ENCODE measurements at regions not wholly inside any gene's neighbourhood (a gene's known extent, or its start where the extent isn't known, plus 50 kb on each side); places are given as distances from the start of the nearest gene placed in this dataset.

- no peak overlapping the region for H3K9ac ChIP-seq (ENCODE audit: insufficient read length, low read depth)
- H3K27me3 ChIP-seq (ENCODE audit: insufficient read depth, insufficient read length) = no peaks in the 10 kb centered on the region
- no peaks in the 10 kb centered on the region for H3K9me3 ChIP-seq (ENCODE audit: insufficient read depth, low read length)
- H3K4me1 ChIP-seq (ENCODE audit: insufficient read depth, insufficient read length) = peaks cover 2% of the 10 kb centered on the region
- DNase-seq (ENCODE audit: low read depth, low spot score) = no peak
- no peak for TF ChIP-seq ZNF274 (IDR thresholded peaks at IDR 0.05; ENCODE audit: low read depth, low read length)
- no peak for TF ChIP-seq SUZ12 (IDR thresholded peaks at IDR 0.05; ENCODE audit: extremely low read depth, insufficient read depth, insufficient read length)
- TF ChIP-seq YY1 (IDR thresholded peaks at IDR 0.05; ENCODE audit: insufficient read depth, insufficient read length) = no peak
- H3K36me3 ChIP-seq (ENCODE audit: insufficient read depth, insufficient read length, low read length) = no peaks in the 10 kb centered on the region
- H3K4me3 ChIP-seq (ENCODE audit: insufficient read length, low read depth) = no peak overlapping the region
These were observed 973.7 kb downstream of the NSUN3 start for GRCh38 chr3:95036526-95037021.

DNA sequence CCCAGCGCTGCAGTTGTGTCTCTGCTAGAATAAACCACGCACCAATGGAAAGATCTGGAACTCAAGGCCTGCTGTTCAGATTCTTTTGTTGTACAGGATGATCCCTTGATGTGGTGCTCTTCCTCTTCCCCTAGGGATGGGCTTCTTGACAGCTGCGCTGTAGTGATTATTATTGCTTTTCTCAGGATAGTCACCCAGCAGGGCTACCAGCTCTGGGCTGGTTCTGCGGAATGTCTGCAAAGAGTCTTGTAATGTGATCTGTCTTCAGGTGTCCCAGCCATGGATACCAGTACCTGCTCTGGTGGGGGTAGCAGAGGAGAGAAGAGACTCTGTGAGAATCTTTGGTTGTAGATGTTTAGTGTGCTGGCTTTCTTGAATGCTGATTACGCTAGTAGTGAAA lies 974.2 kb downstream of the NSUN3 start:
- Histone ChIP-seq H3K4me1 (ENCODE audit: insufficient read depth, insufficient read length) (peaks cover 2% of the 10 kb centered on the region), H3K9ac (ENCODE audit: insufficient read length, low read depth) (no peak overlapping the region), H3K27me3 (ENCODE audit: insufficient read depth, insufficient read length) (no peaks in the 10 kb centered on the region), H3K36me3 (ENCODE audit: insufficient read depth, insufficient read length, low read length) (no peaks in the 10 kb centered on the region), H3K4me3 (ENCODE audit: insufficient read length, low read depth) (no peak overlapping the region), H3K9me3 (ENCODE audit: insufficient read depth, low read length) (no peaks in the 10 kb centered on the region)
- no peak for DNase-seq (ENCODE audit: low read depth, low spot score)
- TF ChIP-seq YY1 (IDR thresholded peaks at IDR 0.05; ENCODE audit: insufficient read depth, insufficient read length) = no peak
- no peak for TF ChIP-seq SUZ12 (IDR thresholded peaks at IDR 0.05; ENCODE audit: extremely low read depth, insufficient read depth, insufficient read length)
- TF ChIP-seq ZNF274 (IDR thresholded peaks at IDR 0.05; ENCODE audit: low read depth, low read length) = no peak

GRCh38 chr3:95037927-95038326 lies 975.1 kb downstream of the NSUN3 start:
- H3K4me1 ChIP-seq (ENCODE audit: insufficient read depth, insufficient read length) = peaks cover 2% of the 10 kb centered on the region
- no peak for TF ChIP-seq SUZ12 (IDR thresholded peaks at IDR 0.05; ENCODE audit: extremely low read depth, insufficient read depth, insufficient read length)
- no peak for TF ChIP-seq ZNF274 (IDR thresholded peaks at IDR 0.05; ENCODE audit: low read depth, low read length)
- no peak for TF ChIP-seq YY1 (IDR thresholded peaks at IDR 0.05; ENCODE audit: insufficient read depth, insufficient read length)
- no peaks in the 10 kb centered on the region for H3K27me3 ChIP-seq (ENCODE audit: insufficient read depth, insufficient read length)
- no peak for DNase-seq (ENCODE audit: low read depth, low spot score)
- H3K36me3 ChIP-seq (ENCODE audit: insufficient read depth, insufficient read length, low read length) = no peaks in the 10 kb centered on the region
- H3K9ac ChIP-seq (ENCODE audit: insufficient read length, low read depth) = no peak overlapping the region
- H3K4me3 ChIP-seq (ENCODE audit: insufficient read length, low read depth) = no peak overlapping the region
- H3K9me3 ChIP-seq (ENCODE audit: insufficient read depth, low read length) = no peaks in the 10 kb centered on the region

GRCh38 chr3:95044101-95044500 lies 981.2 kb downstream of the NSUN3 start:
- H3K4me3 ChIP-seq (ENCODE audit: insufficient read length, low read depth) = no peak overlapping the region
- no peaks in the 10 kb centered on the region for H3K27me3 ChIP-seq (ENCODE audit: insufficient read depth, insufficient read length)
- H3K9me3 ChIP-seq (ENCODE audit: insufficient read depth, low read length) = no peaks in the 10 kb centered on the region
- no peak for DNase-seq (ENCODE audit: low read depth, low spot score)
- no peak overlapping the region for H3K9ac ChIP-seq (ENCODE audit: insufficient read length, low read depth)
- no peaks in the 10 kb centered on the region for H3K4me1 ChIP-seq (ENCODE audit: insufficient read depth, insufficient read length)
- no peaks in the 10 kb centered on the region for H3K36me3 ChIP-seq (ENCODE audit: insufficient read depth, insufficient read length, low read length)
- TF ChIP-seq SUZ12 (IDR thresholded peaks at IDR 0.05; ENCODE audit: extremely low read depth, insufficient read depth, insufficient read length) (no peak), YY1 (IDR thresholded peaks at IDR 0.05; ENCODE audit: insufficient read depth, insufficient read length) (no peak), ZNF274 (IDR thresholded peaks at IDR 0.05; ENCODE audit: low read depth, low read length) (no peak)

DNA sequence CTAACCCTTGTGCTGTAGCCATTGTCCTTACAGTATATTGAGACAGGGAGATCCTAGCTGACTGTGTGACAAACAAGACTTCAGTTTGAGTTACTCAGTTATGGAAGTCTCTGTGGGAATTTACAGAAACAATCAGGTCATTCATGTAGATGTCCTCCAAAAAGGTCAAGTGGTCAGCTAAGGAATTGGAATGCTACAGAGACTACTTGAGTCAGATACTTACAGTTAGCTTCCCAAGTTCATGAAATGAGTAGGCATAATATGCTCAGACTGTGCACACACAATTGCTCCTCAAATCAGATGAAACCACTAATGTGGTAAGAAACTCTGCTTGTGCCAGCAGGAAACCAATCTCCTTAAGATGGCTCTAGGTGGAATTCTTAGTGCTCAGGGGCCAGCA lies 985.7 kb downstream of the NSUN3 start:
- no peak overlapping the region for H3K9ac ChIP-seq (ENCODE audit: insufficient read length, low read depth)
- H3K27me3 ChIP-seq (ENCODE audit: insufficient read depth, insufficient read length) = no peaks in the 10 kb centered on the region
- TF ChIP-seq ZNF274 (IDR thresholded peaks at IDR 0.05; ENCODE audit: low read depth, low read length) (no peak), SUZ12 (IDR thresholded peaks at IDR 0.05; ENCODE audit: extremely low read depth, insufficient read depth, insufficient read length) (no peak), YY1 (IDR thresholded peaks at IDR 0.05; ENCODE audit: insufficient read depth, insufficient read length) (no peak)
- no peaks in the 10 kb centered on the region for H3K36me3 ChIP-seq (ENCODE audit: insufficient read depth, insufficient read length, low read length)
- no peak overlapping the region for H3K4me3 ChIP-seq (ENCODE audit: insufficient read length, low read depth)
- no peaks in the 10 kb centered on the region for H3K4me1 ChIP-seq (ENCODE audit: insufficient read depth, insufficient read length)
- H3K9me3 ChIP-seq (ENCODE audit: insufficient read depth, low read length) = no peaks in the 10 kb centered on the region
- no peak for DNase-seq (ENCODE audit: low read depth, low spot score)

DNA sequence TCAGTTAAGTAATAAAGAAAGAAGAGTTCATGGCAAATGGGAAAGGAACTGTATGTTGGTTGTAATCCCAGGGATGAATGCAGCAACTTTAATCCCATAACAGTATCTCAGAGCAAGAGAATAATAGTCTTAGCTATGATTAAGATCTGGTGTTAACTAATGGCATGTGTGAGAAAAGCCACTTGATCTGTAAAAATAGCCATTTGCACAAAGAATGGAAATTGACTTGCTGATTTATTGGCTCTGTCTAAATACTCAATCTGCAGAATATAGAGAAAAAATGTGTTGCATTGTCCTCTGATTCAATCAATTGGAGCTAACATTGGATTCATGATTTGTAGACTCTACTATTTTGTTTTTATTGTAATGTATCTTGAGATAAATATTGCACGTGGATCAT lies 987.0 kb downstream of the NSUN3 start:
- no peaks in the 10 kb centered on the region for H3K36me3 ChIP-seq (ENCODE audit: insufficient read depth, insufficient read length, low read length)
- TF ChIP-seq ZNF274 (IDR thresholded peaks at IDR 0.05; ENCODE audit: low read depth, low read length) = no peak
- TF ChIP-seq YY1 (IDR thresholded peaks at IDR 0.05; ENCODE audit: insufficient read depth, insufficient read length) = no peak
- no peak for TF ChIP-seq SUZ12 (IDR thresholded peaks at IDR 0.05; ENCODE audit: extremely low read depth, insufficient read depth, insufficient read length)
- no peak overlapping the region for H3K9ac ChIP-seq (ENCODE audit: insufficient read length, low read depth)
- H3K4me3 ChIP-seq (ENCODE audit: insufficient read length, low read depth) = no peak overlapping the region
- H3K9me3 ChIP-seq (ENCODE audit: insufficient read depth, low read length) = no peaks in the 10 kb centered on the region
- no peaks in the 10 kb centered on the region for H3K27me3 ChIP-seq (ENCODE audit: insufficient read depth, insufficient read length)
- no peaks in the 10 kb centered on the region for H3K4me1 ChIP-seq (ENCODE audit: insufficient read depth, insufficient read length)
- no peak for DNase-seq (ENCODE audit: low read depth, low spot score)

- H3K4me1 ChIP-seq (ENCODE audit: insufficient read depth, insufficient read length) = no peaks in the 10 kb centered on the region
- no peak overlapping the region for H3K4me3 ChIP-seq (ENCODE audit: insufficient read length, low read depth)
- H3K36me3 ChIP-seq (ENCODE audit: insufficient read depth, insufficient read length, low read length) = no peaks in the 10 kb centered on the region
- TF ChIP-seq SUZ12 (IDR thresholded peaks at IDR 0.05; ENCODE audit: extremely low read depth, insufficient read depth, insufficient read length) (no peak), YY1 (IDR thresholded peaks at IDR 0.05; ENCODE audit: insufficient read depth, insufficient read length) (no peak), ZNF274 (IDR thresholded peaks at IDR 0.05; ENCODE audit: low read depth, low read length) (no peak)
- no peak for DNase-seq (ENCODE audit: low read depth, low spot score)
- no peak overlapping the region for H3K9ac ChIP-seq (ENCODE audit: insufficient read length, low read depth)
- no peaks in the 10 kb centered on the region for H3K9me3 ChIP-seq (ENCODE audit: insufficient read depth, low read length)
- no peaks in the 10 kb centered on the region for H3K27me3 ChIP-seq (ENCODE audit: insufficient read depth, insufficient read length)
These were observed 992.4 kb downstream of the NSUN3 start for GRCh38 chr3:95055288-95055687.
